Thoracic aorta (tissue), 2 donors: ENCODE measurements at regions not wholly inside any gene's neighbourhood (a gene's known extent, or its start where the extent isn't known, plus 50 kb on each side); places are given as distances from the start of the nearest gene placed in this dataset.
A peak's percentile ranks its signal among the peaks of the same experiment; 100 is the strongest.

ENCODE experiments used
- ATAC-seq: fragments of 150-250 bp; one replicate; pipeline ENCODE4 v1.8.0; 2017; ENCODE audit warnings: low read depth; ENCODE audit not compliant: insufficient number of reproducible peaks, low FRiP score
- DNase-seq: peaks from one replicate; pipeline ENCODE4 v3.0.0-alpha.2; 2020; ENCODE audit warnings: low spot score
- H3K27ac ChIP-seq, 2 donors: fragments of 200-600 bp; sonication (generic); 1 replicate in 1 of 2; 2 replicates in 1 of 2; pipeline ENCODE4 v1.5.1; 2016; ENCODE audit warnings: mild to moderate bottlenecking in 2 of 2, moderate library complexity in 2 of 2
- H3K27me3 ChIP-seq: fragments of 200-600 bp; sonication (generic); replicated peaks from 2 replicates; pipeline ENCODE4 v1.6.0; 2016; ENCODE audit warnings: mild to moderate bottlenecking; ENCODE audit not compliant: insufficient read depth
- H3K36me3 ChIP-seq: fragments of 200-600 bp; sonication (generic); one replicate; pipeline ENCODE4 v1.5.1; 2016
- H3K4me1 ChIP-seq, 2 donors: fragments of 200-600 bp; sonication (generic); 1 replicate in 1 of 2; 2 replicates in 1 of 2; pipeline versions ENCODE4 v1.5.1 to v1.6.0; 2016; ENCODE audit warnings: low read depth in 2 of 2, mild to moderate bottlenecking in 1 of 2; ENCODE audit not compliant: control insufficient read depth in 1 of 2
- H3K4me3 ChIP-seq: fragments of 200-600 bp; sonication (generic); 2 replicates; pipeline ENCODE4 v1.5.1; 2016; ENCODE audit warnings: mild to moderate bottlenecking
- H3K9me3 ChIP-seq: fragments of 200-600 bp; sonication (generic); 2 replicates; pipeline ENCODE4 v1.5.1; 2016
- TF ChIP-seq, protein P1 (sequence below): fragments of 200-600 bp; sonication (generic); IDR thresholded peaks from one replicate; pipeline ENCODE4 v1.5.1; 2019; ENCODE audit warnings: antibody characterized with exemption

DNA sequence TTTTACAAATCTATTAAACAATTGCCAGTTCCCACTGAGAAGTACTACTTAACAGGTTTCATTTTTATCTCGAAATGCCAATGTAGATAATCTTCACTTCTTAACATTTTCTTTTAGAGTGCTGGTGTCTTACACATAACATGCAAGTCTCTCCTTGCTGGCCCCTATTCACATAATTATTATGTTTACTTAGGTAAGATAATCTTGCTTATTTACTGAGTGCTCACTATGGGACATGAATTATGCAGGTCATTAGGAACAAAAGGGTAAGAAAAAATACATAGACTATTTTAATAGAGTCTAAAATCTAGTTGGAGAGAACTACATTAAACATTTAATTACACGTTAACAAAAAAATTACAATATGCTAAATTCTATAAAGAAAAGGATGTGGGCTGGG lies 328.4 kb downstream of the PRR16 start:
- ATAC-seq: no peak

DNA sequence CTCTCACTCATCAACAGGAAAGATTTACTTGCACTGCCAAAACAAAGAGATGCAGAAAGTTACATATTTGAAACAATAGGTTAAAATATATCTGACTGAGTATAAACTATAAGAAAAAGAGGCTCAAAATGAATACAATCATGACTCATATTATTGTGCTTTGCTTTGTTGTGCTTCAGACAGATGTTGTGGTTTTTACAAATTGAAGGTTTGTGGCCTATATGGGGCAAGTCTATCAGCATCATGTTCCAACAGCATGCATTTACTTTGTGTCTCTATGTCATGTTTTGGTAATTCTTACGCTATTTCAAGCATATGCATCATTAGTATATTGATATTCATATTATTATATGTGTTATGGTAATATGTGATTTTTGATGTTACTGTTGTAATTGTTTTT lies 330.0 kb downstream of the PRR16 start:
- Histone ChIP-seq H3K27me3 (no peaks in the 10 kb centered on the region), H3K36me3 (no peaks in the 10 kb centered on the region), H3K27ac (no peak overlapping the region), H3K4me3 (no peak overlapping the region), H3K9me3 (no peaks in the 10 kb centered on the region), H3K4me1 (no peaks in the 10 kb centered on the region)
- TF ChIP-seq, protein P1, sequence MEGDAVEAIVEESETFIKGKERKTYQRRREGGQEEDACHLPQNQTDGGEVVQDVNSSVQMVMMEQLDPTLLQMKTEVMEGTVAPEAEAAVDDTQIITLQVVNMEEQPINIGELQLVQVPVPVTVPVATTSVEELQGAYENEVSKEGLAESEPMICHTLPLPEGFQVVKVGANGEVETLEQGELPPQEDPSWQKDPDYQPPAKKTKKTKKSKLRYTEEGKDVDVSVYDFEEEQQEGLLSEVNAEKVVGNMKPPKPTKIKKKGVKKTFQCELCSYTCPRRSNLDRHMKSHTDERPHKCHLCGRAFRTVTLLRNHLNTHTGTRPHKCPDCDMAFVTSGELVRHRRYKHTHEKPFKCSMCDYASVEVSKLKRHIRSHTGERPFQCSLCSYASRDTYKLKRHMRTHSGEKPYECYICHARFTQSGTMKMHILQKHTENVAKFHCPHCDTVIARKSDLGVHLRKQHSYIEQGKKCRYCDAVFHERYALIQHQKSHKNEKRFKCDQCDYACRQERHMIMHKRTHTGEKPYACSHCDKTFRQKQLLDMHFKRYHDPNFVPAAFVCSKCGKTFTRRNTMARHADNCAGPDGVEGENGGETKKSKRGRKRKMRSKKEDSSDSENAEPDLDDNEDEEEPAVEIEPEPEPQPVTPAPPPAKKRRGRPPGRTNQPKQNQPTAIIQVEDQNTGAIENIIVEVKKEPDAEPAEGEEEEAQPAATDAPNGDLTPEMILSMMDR: no peak
- ATAC-seq (no peak), DNase-seq (no peak)

More for the DNA sequence above, 328.4 kb downstream of the PRR16 start:
- H3K27me3 ChIP-seq: no peaks in the 10 kb centered on the region
- H3K4me3 ChIP-seq: no peak overlapping the region
- TF ChIP-seq, protein P1: no peak
- no peaks in the 10 kb centered on the region for H3K4me1 ChIP-seq
- H3K36me3 ChIP-seq: no peaks in the 10 kb centered on the region
- no peak overlapping the region for H3K27ac ChIP-seq
- no peaks in the 10 kb centered on the region for H3K9me3 ChIP-seq
- no peak for DNase-seq

DNA sequence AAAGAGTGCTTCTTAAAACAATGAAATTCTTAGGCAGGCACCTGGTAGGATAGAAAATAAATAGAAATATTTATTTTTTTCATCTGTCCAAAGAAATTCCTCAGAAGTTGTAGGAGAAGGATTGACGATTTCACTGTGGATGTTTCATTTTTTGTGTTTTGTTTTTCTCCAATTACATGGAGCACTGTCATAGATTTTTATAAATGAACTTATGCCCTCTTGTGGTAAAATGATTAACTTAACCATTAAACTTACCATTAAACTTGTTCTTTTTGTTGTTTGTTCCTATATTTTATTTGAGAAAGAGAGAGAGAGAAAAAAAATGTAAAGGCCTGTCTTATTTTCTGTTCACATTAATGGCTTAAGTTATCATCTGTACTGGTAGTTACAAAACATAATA lies 339.2 kb downstream of the PRR16 start:
- no peak for ATAC-seq
- Histone ChIP-seq H3K36me3 (no peaks in the 10 kb centered on the region), H3K27me3 (no peaks in the 10 kb centered on the region), H3K27ac (no peak overlapping the region), H3K4me1 (peaks cover 0 to 3% of the 10 kb centered on the region in 2 donors), H3K9me3 (no peaks in the 10 kb centered on the region), H3K4me3 (peak overlapping the region; percentile 41)
- DNase-seq: no peak
- TF ChIP-seq, protein P1: peak; percentile 42

DNA sequence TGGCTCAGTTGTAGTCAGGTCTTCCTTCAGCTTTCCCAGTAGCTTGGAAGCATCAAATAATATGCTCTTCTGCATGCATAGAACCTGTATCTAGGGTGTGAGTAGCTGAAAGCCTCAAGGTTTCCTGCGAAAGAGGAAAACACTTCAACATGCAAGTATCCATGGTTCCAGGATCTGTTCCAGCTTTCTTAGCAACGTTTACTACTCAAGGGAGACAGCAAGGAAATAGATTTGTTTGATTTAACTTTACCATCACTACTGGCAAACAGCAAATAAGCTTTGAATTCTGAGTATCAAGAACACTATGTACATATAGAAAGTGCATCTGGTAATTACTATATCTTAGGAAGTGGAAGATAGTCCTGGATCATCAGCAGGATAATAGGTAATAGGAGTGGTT lies 341.0 kb downstream of the PRR16 start:
- Histone ChIP-seq H3K27me3 (no peaks in the 10 kb centered on the region), H3K9me3 (no peaks in the 10 kb centered on the region), H3K27ac (no peak overlapping the region), H3K4me1 (peaks cover 0 to 3% of the 10 kb centered on the region in 2 donors), H3K4me3 (no peak overlapping the region), H3K36me3 (no peaks in the 10 kb centered on the region)
- DNase-seq: no peak
- ATAC-seq: no peak
- TF ChIP-seq, protein P1: no peak

DNA sequence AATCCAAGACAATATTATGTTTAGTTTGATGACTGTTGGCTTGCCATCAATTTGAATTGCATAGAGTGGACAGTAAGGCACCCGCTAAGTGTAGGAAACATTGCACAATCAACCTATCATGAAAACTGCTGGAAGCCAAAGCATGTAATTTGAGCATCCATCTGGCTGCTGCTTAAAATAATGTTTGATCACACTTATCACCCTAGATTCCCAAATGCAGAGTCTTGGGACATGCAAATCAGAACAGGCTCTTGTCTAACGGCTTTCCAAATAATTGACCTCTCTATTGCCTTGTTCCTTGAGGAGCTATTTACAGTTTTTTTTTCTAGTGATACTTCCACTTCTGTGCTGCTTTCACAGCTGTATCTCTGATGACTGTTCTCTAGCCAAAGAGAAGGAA lies 342.1 kb downstream of the PRR16 start:
- ATAC-seq: no peak
- TF ChIP-seq, protein P1: no peak
- H3K27me3 ChIP-seq: no peaks in the 10 kb centered on the region

More for the DNA sequence above, 342.1 kb downstream of the PRR16 start:
- no peak for DNase-seq
- no peak overlapping the region for H3K4me3 ChIP-seq
- no peaks in the 10 kb centered on the region for H3K36me3 ChIP-seq
- H3K4me1 ChIP-seq: peaks cover 0 to 3% of the 10 kb centered on the region in 2 donors
- no peaks in the 10 kb centered on the region for H3K9me3 ChIP-seq
- H3K27ac ChIP-seq: no peak overlapping the region
